Ovary (tissue), 3 donors: ENCODE measurements at regions not wholly inside any gene's neighbourhood (a gene's known extent, or its start where the extent isn't known, plus 50 kb on each side); places are given as distances from the start of the nearest gene placed in this dataset.

Source experiments
- EP300 ChIP-seq: sonication (generic); formaldehyde crosslinking; IDR thresholded peaks from one replicate; pipeline ENCODE4 v1.6.1; 2017; ENCODE audit warnings: antibody characterized with exemption
- POLR2A ChIP-seq: fragments of 450-650 bp; IDR thresholded peaks from one replicate; pipeline ENCODE4 v1.6.1; 2017; ENCODE audit warnings: antibody characterized with exemption, mild to moderate bottlenecking, moderate library complexity
- TF ChIP-seq, protein P1 (sequence below), 3 donors: fragments of 450-650 bp in 2 of 3; fragments of 200-600 bp in 1 of 3; IDR thresholded peaks; one replicate each; pipeline versions ENCODE4 v1.5.1 to v1.8.0; 2016 to 2022; ENCODE audit warnings: antibody characterized with exemption in 3 of 3, mild to moderate bottlenecking in 1 of 3
- donor health status: DM: no; HTN: no; CAD: no.

DNA sequence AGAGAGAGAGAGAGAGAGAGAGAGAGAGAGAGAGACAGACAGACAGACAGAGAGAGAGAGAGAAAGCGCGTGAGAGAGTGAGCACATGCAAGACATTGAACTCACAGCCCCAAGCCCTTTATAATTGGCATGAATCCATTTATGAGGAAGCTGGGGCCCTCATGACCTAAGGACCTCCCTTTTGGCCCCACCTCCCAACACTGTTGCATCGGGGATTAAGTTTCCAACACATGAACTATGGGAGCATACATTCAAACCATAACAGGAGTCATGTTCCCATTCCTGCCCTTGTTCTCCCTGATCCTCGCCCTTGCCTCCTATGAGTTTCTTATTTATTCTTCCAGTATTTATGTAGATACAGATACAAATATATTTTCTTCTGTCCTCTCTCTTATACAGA is 269.8 kb upstream of the ARX start:
- TF ChIP-seq, protein P1, sequence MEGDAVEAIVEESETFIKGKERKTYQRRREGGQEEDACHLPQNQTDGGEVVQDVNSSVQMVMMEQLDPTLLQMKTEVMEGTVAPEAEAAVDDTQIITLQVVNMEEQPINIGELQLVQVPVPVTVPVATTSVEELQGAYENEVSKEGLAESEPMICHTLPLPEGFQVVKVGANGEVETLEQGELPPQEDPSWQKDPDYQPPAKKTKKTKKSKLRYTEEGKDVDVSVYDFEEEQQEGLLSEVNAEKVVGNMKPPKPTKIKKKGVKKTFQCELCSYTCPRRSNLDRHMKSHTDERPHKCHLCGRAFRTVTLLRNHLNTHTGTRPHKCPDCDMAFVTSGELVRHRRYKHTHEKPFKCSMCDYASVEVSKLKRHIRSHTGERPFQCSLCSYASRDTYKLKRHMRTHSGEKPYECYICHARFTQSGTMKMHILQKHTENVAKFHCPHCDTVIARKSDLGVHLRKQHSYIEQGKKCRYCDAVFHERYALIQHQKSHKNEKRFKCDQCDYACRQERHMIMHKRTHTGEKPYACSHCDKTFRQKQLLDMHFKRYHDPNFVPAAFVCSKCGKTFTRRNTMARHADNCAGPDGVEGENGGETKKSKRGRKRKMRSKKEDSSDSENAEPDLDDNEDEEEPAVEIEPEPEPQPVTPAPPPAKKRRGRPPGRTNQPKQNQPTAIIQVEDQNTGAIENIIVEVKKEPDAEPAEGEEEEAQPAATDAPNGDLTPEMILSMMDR (IDR thresholded peaks at IDR 0.05), result no peak
- TF ChIP-seq POLR2A (no peak), EP300 (no peak)
